AG10803 (cell line): ENCODE measurements at regions not wholly inside any gene's neighbourhood (a gene's known extent, or its start where the extent isn't known, plus 50 kb on each side); places are given as distances from the start of the nearest gene placed in this dataset.

Experiments
- DNase-seq: peaks from one replicate; pipeline ENCODE4 v3.0.0; 2010; ENCODE audit warnings: low read depth
- H3K4me3 ChIP-seq: 2 replicates; pipeline ENCODE4 v1.5.1; 2011; ENCODE audit warnings: mild to moderate bottlenecking, low read length, control low read depth
- TF ChIP-seq, protein P1 (sequence below): conservative IDR thresholded peaks from 2 replicates; pipeline ENCODE4 v1.5.1; 2011; ENCODE audit warnings: mild to moderate bottlenecking, low read length, control low read depth, inconsistent platforms

DNA sequence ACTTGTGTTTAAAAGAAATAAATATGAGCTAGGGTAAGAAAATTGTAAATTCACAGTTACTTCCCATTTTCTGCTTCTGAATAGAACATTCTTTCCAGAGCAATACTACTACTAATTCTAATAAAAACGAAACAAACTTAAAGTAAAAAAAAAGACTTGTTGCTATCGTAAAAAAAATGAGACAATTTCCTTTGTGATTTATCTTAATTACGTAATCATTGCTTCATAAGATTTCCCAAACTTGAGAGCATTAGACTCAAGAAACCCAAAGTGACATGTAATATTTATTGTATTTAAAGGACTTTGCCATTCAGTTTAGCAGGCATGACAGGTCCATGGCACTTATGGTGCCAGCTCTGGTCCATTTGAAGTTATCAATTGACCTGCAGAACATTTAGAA is 153.8 kb downstream of the AQP4 start:
- H3K4me3 ChIP-seq, result no peak overlapping the region
- DNase-seq, result no peak
- TF ChIP-seq, protein P1, sequence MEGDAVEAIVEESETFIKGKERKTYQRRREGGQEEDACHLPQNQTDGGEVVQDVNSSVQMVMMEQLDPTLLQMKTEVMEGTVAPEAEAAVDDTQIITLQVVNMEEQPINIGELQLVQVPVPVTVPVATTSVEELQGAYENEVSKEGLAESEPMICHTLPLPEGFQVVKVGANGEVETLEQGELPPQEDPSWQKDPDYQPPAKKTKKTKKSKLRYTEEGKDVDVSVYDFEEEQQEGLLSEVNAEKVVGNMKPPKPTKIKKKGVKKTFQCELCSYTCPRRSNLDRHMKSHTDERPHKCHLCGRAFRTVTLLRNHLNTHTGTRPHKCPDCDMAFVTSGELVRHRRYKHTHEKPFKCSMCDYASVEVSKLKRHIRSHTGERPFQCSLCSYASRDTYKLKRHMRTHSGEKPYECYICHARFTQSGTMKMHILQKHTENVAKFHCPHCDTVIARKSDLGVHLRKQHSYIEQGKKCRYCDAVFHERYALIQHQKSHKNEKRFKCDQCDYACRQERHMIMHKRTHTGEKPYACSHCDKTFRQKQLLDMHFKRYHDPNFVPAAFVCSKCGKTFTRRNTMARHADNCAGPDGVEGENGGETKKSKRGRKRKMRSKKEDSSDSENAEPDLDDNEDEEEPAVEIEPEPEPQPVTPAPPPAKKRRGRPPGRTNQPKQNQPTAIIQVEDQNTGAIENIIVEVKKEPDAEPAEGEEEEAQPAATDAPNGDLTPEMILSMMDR, result no peak

DNA sequence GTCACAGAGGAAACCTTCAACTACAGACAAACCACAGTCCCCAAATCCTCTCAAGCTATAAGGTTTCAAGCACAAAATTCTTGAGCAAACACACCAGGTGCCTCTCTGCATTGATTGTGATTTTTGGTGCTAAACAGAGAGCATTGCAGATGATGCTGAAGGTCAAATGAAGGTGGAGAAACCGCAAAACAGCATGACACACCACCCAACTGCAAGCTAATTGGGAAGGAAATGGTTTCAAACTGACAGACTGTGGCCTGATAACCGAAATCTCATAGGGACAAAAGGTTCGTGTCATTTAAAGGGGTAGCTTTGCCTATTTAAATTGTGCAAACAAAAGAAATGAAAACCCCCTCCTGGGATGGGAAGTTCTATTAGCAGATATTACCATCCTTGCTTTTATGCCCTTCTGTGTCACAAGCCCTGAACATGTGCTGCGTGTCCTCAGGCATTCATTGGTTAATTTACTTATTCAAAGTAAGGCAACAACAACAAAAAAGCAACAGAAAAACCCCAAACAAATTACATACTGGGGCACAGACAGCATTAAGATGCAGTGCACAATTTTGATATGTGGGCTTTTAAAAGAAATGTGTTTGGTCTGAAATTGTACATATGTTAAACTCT is 154.9 kb downstream of the AQP4 start:
- H3K4me3 ChIP-seq, result no peak overlapping the region
- TF ChIP-seq, protein P1, result no peak
- no peak for DNase-seq

DNA sequence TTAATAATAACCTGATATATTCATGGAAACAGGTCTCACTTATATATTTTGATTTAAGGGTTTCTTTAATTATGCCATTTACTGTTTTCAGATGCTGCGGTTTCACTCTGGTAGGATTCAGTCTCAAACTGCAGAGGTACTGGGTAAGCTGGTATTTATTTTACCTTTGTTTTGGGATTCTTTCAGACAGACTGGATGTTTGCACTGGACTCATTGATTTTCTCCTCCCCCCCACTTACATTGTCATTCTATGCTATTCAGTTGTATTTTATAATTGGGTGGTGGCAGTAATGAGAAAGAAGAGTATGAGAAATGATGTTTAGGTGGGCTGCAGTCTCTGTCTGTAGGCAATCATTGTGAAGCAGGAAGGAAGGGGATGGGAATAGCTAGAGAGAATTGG is 155.6 kb downstream of the AQP4 start:
- DNase-seq, result no peak
- no peak overlapping the region for H3K4me3 ChIP-seq
- TF ChIP-seq, protein P1, result no peak

DNA sequence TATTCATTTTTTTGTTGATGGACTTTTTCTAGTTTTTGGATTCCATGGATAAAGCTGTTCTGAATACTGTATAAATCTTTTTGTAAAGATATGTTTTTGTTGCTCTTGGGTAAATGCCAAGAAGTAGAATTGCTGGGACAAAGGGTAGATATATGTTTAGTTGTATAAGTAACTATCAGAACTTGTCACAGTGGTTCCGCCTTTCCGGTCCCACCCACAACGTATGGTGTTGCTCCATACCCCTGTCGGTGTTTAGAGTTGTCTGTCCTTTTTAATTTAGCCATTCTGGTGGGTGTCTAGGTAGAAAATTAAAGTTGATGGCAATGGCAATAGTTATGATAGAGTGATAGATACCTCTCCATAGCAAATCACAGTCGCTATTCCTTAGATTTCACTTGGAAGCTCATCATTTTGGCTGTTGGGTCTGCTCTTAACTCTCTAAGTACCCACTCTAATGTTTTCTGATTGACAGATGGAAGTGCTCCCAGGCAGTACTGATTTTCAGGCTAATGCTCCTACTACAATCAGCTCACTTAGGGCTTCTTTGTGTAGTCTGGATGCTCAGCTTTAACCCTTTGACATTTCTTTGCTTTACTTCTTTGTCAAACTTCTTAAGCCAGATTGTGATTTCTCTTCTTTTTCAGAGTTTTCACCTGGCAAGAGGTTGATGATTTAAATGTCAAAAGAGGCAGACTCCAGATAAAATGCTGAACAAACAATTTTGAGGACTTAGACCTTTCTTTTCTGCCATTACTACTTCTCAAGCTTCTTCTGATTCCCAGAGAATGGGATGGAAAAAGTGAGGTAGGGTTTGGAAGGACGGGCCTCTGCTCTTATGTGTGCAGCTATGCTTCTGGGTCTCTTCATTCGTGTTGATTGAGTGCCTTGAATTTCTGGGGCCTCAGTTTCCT is 156.4 kb downstream of the AQP4 start:
- H3K4me3 ChIP-seq, result no peak overlapping the region
- no peak for DNase-seq
- TF ChIP-seq, protein P1, result no peak

DNA sequence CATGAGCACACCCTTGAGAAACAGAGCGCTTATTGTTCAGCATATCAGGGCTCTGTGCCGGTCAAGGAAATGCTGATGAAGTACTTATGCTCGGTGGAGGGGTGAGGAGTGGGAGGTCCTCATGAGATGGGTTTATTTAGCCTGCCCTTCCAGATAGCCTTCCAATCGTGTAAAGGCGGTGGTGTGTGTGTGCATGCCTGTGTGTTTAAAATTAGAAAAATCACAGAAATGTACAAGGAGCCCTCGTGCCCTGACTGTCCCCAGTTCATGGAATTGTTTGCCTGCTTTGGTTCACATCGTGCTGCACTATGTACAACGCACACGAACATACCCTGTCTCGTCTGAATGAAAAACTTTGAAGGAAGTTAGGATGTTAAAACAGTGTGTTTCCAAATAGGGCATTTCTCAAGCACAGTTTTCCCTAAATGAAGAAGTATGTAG is 158.6 kb downstream of the AQP4 start:
- TF ChIP-seq, protein P1, result no peak
- no peak for DNase-seq
- no peak overlapping the region for H3K4me3 ChIP-seq

DNA sequence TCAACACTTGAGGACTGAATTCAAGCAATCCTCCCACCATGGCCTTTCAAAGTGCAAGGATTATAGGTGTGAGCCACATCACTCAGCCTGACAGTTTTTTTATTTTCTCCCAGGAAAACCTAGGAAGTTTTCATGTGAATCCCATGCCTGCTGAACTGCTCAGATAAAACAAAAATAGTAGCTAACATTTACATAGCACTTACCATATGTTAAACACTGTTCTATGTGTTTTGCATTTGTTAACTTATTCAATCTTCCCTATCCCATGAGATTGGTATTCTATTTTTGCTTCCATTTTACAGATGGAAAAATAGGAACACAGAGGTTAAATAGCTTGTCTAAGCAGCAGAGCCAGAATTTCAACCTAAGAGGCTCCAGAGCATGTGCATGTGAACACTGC is 157.4 kb upstream of the KCTD1 start:
- no peak for DNase-seq

More for the DNA sequence above, 157.4 kb upstream of the KCTD1 start:
- no peak overlapping the region for H3K4me3 ChIP-seq
- TF ChIP-seq, protein P1, result no peak
